ENCODE measurements at regions not wholly inside any gene's neighbourhood (a gene's known extent, or its start where the extent isn't known, plus 50 kb on each side); places are given as distances from the start of the nearest gene placed in this dataset.
"Not testable (repeated sequence)": the region's sequence is repeated elsewhere in the genome, so short reads cannot be mapped to it uniquely, and the experiment has no call there.

DNA sequence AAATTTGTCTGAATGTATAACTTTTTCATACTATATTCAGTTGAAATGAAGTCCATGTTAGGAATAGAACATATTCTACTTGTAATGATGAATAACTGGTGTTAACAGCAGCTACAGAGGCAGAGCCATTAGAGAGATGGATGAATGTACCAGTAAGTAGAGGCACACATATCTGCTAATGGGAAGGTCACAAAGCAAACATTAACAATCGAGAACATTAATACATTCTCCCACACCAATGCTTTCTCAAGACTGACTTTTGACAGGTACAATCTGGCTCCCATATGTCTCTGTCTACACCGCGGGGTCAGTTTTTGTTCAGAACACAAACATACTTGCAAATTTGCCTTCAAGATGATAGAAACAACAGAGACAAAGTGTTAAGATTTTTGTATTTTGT, 776.0 kb upstream of the MANEA start:
- ChIA-PET CTCF (no interaction called here), POLR2A (no interaction called here)
- Histone ChIP-seq H3K4me3 (ENCODE audit: low read depth, low read length) (no peak overlapping the region), H3K36me3 (ENCODE audit: control insufficient read depth, insufficient read depth, low read length) (no peaks in the 10 kb centered on the region), H3K27me3 (ENCODE audit: control insufficient read depth, insufficient read depth, low read length) (no peaks in the 10 kb centered on the region)
- TF ChIP-seq, protein P1, sequence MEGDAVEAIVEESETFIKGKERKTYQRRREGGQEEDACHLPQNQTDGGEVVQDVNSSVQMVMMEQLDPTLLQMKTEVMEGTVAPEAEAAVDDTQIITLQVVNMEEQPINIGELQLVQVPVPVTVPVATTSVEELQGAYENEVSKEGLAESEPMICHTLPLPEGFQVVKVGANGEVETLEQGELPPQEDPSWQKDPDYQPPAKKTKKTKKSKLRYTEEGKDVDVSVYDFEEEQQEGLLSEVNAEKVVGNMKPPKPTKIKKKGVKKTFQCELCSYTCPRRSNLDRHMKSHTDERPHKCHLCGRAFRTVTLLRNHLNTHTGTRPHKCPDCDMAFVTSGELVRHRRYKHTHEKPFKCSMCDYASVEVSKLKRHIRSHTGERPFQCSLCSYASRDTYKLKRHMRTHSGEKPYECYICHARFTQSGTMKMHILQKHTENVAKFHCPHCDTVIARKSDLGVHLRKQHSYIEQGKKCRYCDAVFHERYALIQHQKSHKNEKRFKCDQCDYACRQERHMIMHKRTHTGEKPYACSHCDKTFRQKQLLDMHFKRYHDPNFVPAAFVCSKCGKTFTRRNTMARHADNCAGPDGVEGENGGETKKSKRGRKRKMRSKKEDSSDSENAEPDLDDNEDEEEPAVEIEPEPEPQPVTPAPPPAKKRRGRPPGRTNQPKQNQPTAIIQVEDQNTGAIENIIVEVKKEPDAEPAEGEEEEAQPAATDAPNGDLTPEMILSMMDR (IDR thresholded peaks at IDR 0.05; ENCODE audit: insufficient read depth, low read depth, low read length), result no peak
- no peak for DNase-seq (ENCODE audit: low read depth)

GRCh38 chr6:94785514-94785913, 791.8 kb upstream of the MANEA start:
- Histone ChIP-seq H3K4me3 (ENCODE audit: low read depth, low read length) (no peak overlapping the region), H3K27me3 (ENCODE audit: control insufficient read depth, insufficient read depth, low read length) (no peaks in the 10 kb centered on the region), H3K36me3 (ENCODE audit: control insufficient read depth, insufficient read depth, low read length) (no peaks in the 10 kb centered on the region)
- POLR2A ChIA-PET, result no interaction called here
- CTCF ChIA-PET, result no interaction called here
- DNase-seq (ENCODE audit: low read depth), result no peak
- TF ChIP-seq, protein P1 (IDR thresholded peaks at IDR 0.05; ENCODE audit: insufficient read depth, low read depth, low read length), result no peak

DNA sequence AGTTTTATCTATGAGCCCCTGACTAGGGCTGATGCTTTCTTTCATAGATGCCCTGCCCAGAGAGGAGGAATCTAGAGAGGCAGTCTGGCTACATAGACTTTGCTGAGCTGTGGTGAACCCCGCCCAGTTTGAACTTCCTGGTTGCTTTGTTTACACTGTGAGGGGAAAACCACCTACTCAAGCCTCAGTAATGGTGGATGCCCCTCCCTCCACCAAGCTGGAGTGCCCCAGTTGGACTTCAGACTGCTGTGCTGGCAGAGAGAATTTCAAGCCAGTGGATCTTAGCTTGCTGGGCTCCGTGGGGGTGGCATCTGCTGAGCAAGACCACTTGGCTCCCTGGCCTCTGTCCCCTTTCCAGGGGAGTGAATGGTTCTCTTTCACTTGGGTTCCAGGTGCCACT, 792.3 kb upstream of the MANEA start:
- H3K27me3 ChIP-seq (ENCODE audit: control insufficient read depth, insufficient read depth, low read length); CTCF ChIA-PET; H3K4me3 ChIP-seq (ENCODE audit: low read depth, low read length); POLR2A ChIA-PET; H3K36me3 ChIP-seq (ENCODE audit: control insufficient read depth, insufficient read depth, low read length); DNase-seq (ENCODE audit: low read depth): not testable (repeated sequence)

- Histone ChIP-seq H3K4me3 (ENCODE audit: low read depth, low read length) (no peak overlapping the region), H3K36me3 (ENCODE audit: control insufficient read depth, insufficient read depth, low read length) (no peaks in the 10 kb centered on the region), H3K27me3 (ENCODE audit: control insufficient read depth, insufficient read depth, low read length) (no peaks in the 10 kb centered on the region)
- POLR2A ChIA-PET, result no interaction called here
- DNase-seq (ENCODE audit: low read depth), result no peak
- TF ChIP-seq, protein P1 (IDR thresholded peaks at IDR 0.05; ENCODE audit: insufficient read depth, low read depth, low read length), result no peak
- CTCF ChIA-PET, result no interaction called here
These were observed 808.1 kb upstream of the MANEA start for GRCh38 chr6:94769197-94769596.

- POLR2A ChIA-PET, result no interaction called here
- H3K36me3 ChIP-seq (ENCODE audit: control insufficient read depth, insufficient read depth, low read length), result no peaks in the 10 kb centered on the region
- no peaks in the 10 kb centered on the region for H3K27me3 ChIP-seq (ENCODE audit: control insufficient read depth, insufficient read depth, low read length)
- no peak for DNase-seq (ENCODE audit: low read depth)
- CTCF ChIA-PET, result no interaction called here
- TF ChIP-seq, protein P1 (IDR thresholded peaks at IDR 0.05; ENCODE audit: insufficient read depth, low read depth, low read length), result no peak
- H3K4me3 ChIP-seq (ENCODE audit: low read depth, low read length), result no peak overlapping the region
These were observed 825.5 kb upstream of the MANEA start for GRCh38 chr6:94751641-94752329.

- TF ChIP-seq, protein P1 (IDR thresholded peaks at IDR 0.05; ENCODE audit: insufficient read depth, low read depth, low read length), result no peak
- no peak for DNase-seq (ENCODE audit: low read depth)
- Histone ChIP-seq H3K4me3 (ENCODE audit: low read depth, low read length) (no peak overlapping the region), H3K27me3 (ENCODE audit: control insufficient read depth, insufficient read depth, low read length) (no peaks in the 10 kb centered on the region), H3K36me3 (ENCODE audit: control insufficient read depth, insufficient read depth, low read length) (no peaks in the 10 kb centered on the region)
- ChIA-PET POLR2A (no interaction called here), CTCF (no interaction called here)
These were observed 841.1 kb upstream of the MANEA start for GRCh38 chr6:94736236-94736635.

Measured in BJ (cell line).